ENCODE measurements at regions not wholly inside any gene's neighbourhood (a gene's known extent, or its start where the extent isn't known, plus 50 kb on each side); places are given as distances from the start of the nearest gene placed in this dataset.

DNA sequence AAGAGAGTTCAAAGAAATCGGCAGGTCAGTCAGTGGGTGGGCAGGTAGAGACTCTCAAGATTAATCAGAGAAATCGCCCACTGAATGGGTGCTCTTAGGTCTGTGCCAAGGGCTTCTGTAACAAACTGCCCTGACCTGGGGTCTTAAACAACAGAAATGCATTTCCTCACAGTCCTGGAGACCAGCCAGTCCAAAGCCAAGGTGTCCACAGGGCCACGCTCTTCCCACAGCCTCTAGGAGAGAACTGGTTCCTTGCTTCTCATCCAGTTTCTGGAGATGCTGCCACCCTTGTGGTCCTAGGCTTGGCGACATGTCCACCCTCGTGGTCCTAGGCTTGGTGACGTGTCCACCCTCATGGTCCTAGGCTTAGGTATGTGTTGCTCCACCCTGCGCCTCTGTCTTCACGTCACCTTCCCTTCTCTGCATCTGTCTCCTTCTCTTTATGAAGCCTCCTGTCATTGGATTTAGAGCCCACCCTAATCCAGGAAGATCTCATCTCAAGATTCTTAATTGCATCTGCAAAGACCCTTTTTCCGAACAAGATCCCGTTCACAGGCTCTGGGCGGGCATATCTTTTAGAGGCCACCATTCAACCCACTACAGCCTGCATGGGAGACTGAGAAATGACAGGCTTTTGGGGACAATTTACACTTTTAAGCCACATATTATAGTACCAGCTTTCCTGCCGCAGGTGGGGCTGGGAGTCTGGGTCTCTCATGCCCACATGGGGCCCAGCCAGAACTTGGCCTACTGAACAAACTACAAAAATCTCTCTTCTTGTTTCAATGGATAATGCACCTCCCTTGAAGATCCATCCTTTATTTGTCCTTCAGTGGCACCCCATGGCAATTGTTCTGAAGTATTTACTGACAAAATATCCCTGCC, 161.3 kb downstream of the ASB1 start:
- DNase-seq (ENCODE audit: low read depth): no peak
- H3K4me3 ChIP-seq (ENCODE audit: low read depth, low read length): no peak overlapping the region
- TF ChIP-seq, protein P1, sequence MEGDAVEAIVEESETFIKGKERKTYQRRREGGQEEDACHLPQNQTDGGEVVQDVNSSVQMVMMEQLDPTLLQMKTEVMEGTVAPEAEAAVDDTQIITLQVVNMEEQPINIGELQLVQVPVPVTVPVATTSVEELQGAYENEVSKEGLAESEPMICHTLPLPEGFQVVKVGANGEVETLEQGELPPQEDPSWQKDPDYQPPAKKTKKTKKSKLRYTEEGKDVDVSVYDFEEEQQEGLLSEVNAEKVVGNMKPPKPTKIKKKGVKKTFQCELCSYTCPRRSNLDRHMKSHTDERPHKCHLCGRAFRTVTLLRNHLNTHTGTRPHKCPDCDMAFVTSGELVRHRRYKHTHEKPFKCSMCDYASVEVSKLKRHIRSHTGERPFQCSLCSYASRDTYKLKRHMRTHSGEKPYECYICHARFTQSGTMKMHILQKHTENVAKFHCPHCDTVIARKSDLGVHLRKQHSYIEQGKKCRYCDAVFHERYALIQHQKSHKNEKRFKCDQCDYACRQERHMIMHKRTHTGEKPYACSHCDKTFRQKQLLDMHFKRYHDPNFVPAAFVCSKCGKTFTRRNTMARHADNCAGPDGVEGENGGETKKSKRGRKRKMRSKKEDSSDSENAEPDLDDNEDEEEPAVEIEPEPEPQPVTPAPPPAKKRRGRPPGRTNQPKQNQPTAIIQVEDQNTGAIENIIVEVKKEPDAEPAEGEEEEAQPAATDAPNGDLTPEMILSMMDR (conservative IDR thresholded peaks at IDR 0.05; ENCODE audit: low read depth, low read length): no peak

GRCh38 chr2:238589591-238590460, 163.1 kb downstream of the ASB1 start:
- H3K4me3 ChIP-seq (ENCODE audit: low read depth, low read length): no peak overlapping the region
- TF ChIP-seq, protein P1 (conservative IDR thresholded peaks at IDR 0.05; ENCODE audit: low read depth, low read length): no peak
- no peak for DNase-seq (ENCODE audit: low read depth)

DNA sequence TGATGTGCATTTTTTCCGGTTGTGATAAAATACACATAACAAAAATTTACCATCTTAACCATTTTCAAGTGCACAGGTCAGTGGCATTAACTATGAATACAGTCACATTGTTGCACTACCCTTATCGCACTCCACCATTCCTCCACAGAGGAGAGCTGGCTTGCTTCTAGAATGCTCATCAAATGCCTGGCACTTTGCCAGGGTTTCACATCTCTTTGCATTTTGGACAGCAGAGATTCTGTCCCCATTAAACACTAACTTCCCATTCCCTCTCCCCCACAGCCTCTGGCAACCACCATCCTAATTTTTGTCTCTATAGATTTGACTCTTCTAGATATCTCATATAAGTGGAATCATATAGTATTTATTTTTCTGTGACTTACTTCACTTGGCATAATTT, 165.0 kb downstream of the ASB1 start:
- TF ChIP-seq, protein P1 (conservative IDR thresholded peaks at IDR 0.05; ENCODE audit: low read depth, low read length): no peak
- H3K4me3 ChIP-seq (ENCODE audit: low read depth, low read length): no peak overlapping the region
- DNase-seq (ENCODE audit: low read depth): no peak

DNA sequence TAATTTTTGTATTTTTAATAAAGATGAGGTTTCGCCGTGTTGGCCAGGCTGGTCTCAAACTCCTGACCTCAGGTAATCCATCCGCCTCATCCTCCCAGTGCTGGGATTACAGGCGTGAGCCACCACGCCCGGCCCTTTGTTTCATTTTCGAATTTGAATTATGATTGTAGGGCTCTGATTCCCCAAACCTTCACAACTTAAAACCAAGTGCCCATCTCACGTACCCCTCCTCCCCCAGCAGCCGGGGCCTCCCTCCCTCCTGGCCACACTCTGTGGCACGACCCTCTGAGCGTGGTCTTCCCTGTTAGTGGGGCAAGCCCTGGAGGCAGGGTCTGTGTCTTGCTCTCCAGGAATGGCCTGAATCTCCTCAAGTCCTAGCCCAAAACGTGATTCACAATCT, 166.5 kb downstream of the ASB1 start:
- TF ChIP-seq, protein P1 (conservative IDR thresholded peaks at IDR 0.05; ENCODE audit: low read depth, low read length): no peak
- no peak for DNase-seq (ENCODE audit: low read depth)
- no peak overlapping the region for H3K4me3 ChIP-seq (ENCODE audit: low read depth, low read length)

GRCh38 chr2:238593678-238594077, 167.0 kb downstream of the ASB1 start:
- DNase-seq (ENCODE audit: low read depth): no peak
- H3K4me3 ChIP-seq (ENCODE audit: low read depth, low read length): no peak overlapping the region
- TF ChIP-seq, protein P1 (conservative IDR thresholded peaks at IDR 0.05; ENCODE audit: low read depth, low read length): no peak

DNA sequence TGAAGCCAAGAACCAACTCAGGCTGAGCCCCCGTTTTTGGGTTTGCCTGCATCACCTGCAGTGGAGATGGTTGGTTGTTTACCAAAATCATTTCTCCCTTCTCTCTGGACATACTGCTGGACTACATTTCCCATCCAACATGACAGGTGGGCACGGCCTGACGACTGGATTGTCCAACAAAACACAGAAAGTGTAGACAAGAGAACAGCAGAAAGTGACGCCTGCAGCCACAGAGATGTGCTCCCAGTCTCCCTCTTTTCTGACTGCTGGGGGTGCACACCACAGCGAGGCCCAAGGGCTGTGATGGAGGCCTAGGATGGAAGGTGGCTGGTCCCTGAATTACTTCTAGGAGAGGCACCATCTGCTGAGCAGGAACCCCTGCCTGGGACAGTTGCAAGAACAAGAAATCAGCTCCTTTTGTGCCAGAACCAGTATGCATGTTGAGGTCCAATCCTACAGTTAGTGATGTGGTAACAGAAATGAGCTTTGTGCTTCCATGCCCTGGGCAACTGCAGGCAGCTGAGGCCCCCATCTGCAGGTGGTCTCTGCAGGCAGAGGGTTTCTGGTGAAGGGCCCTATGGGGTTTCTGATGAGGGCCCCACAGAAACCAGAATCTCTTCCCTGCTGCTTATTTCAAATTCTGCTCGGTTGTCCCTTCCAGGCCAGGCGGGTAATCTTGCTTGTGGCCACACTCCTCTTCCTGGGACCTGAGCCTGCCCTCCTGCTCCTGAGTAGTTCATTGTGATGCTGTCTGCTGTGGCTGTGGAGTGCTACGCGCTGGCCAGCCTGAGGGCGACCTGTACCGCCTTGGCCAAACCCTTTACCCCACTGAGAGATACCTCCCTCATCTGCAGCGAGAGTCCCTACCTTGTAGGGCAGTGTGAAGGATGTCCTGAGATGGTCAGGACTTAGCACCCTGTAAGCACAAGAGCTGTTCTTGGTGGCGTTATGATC, 168.3 kb downstream of the ASB1 start:
- DNase-seq (ENCODE audit: low read depth): no peak
- no peak overlapping the region for H3K4me3 ChIP-seq (ENCODE audit: low read depth, low read length)
- TF ChIP-seq, protein P1 (conservative IDR thresholded peaks at IDR 0.05; ENCODE audit: low read depth, low read length): no peak
